HepG2 (cell line): ENCODE measurements at regions not wholly inside any gene's neighbourhood (a gene's known extent, or its start where the extent isn't known, plus 50 kb on each side); places are given as distances from the start of the nearest gene placed in this dataset.

Experiments
- ATAC-seq: fragments of 200-7000 bp; cut with Tn5 transposase; 3 replicates; pipeline ENCODE4 v1.9.1; 2020; ENCODE audit warnings: mild to moderate bottlenecking, moderate library complexity
- BruUV-seq: library from RNA; stranded (reverse); fragments of 400-500 nt; replicated peaks from 2 replicates; lab custom pipeline; 2021; lab: Mats Ljungman, UMichigan
- CTCF ChIA-PET: fragments of 300-600 bp; formaldehyde crosslinking; extraction: SDS; loops from one replicate; lab custom pipeline; 2021; ENCODE audit warnings: low total read pairs, inconsistent platforms, low intra/inter-chr PET ratio; lab: Yijun Ruan, JAX
- POLR2A ChIA-PET: fragments of 350-600 bp; sonication (Branson Sonifier 250); formaldehyde crosslinking; loops from one replicate; lab custom pipeline; 2020; ENCODE audit warnings: antibody characterized with exemption, inconsistent platforms; lab: Yijun Ruan, JAX
- DNase-seq: peaks from one replicate; pipeline ENCODE4 v3.0.0-alpha.2; 2015; ENCODE audit warnings: low spot score
- FAIRE-seq: peaks from 3 replicates; lab custom pipeline; 2011; peaks lifted over from hg19 to GRCh38; lab: Jason Lieb, UNC
- H2AFZ ChIP-seq: one replicate; pipeline ENCODE4 v1.6.1; 2011; ENCODE audit warnings: low read length, inconsistent platforms
- H3K27ac ChIP-seq: fragments of 300-600 bp; 3 replicates; pipeline ENCODE4 v1.8.0; 2011; ENCODE audit warnings: mixed run types, mild to moderate bottlenecking, mixed read lengths, low read length, inconsistent platforms; ENCODE audit not compliant: insufficient read depth; ENCODE audit errors: extremely low read length
- H3K27me3 ChIP-seq, 2 experiments: fragments of 200-600 bp in 1 of 2; 2 replicates in 1 of 2; 3 replicates in 1 of 2; pipeline versions ENCODE4 v1.6.0 to v1.8.0; 2011; ENCODE audit warnings: low read length in 2 of 2, mild to moderate bottlenecking in 2 of 2, moderate library complexity in 2 of 2, inconsistent platforms in 1 of 2; ENCODE audit not compliant: insufficient read depth in 2 of 2, control insufficient read depth in 1 of 2
- H3K36me3 ChIP-seq, 2 experiments: fragments of 200-600 bp in 1 of 2; replicated peaks in 1 of 2; 2 replicates in 1 of 2; 3 replicates in 1 of 2; pipeline versions ENCODE4 v1.5.1 to v1.8.0; 2011; ENCODE audit warnings: low read length in 2 of 2, inconsistent platforms in 1 of 2; ENCODE audit not compliant: insufficient read depth in 2 of 2, control insufficient read depth in 1 of 2
- H3K4me1 ChIP-seq: 2 replicates; pipeline ENCODE4 v1.5.1; 2012; ENCODE audit warnings: low read length, inconsistent platforms; ENCODE audit not compliant: insufficient read depth
- H3K4me2 ChIP-seq: 2 replicates; pipeline ENCODE4 v1.6.0; 2011; ENCODE audit warnings: low read depth, low read length, inconsistent platforms
- H3K4me3 ChIP-seq, 3 experiments: fragments of 200-600 bp in 1 of 3; sonication (generic), shearing (Covaris generic) in 1 of 3; replicated peaks in 1 of 3; 2 replicates each; pipeline ENCODE4 v1.5.1; 2011 to 2016; ENCODE audit warnings: low read length in 3 of 3, inconsistent platforms in 2 of 3, low read depth in 2 of 3, mild to moderate bottlenecking in 2 of 3, control low read depth in 1 of 3, mixed read lengths in 1 of 3; ENCODE audit not compliant: insufficient read depth in 1 of 3
- H3K79me2 ChIP-seq: one replicate; pipeline ENCODE4 v1.6.1; 2011; ENCODE audit warnings: low read length, inconsistent platforms; ENCODE audit not compliant: insufficient read depth
- H3K9ac ChIP-seq: 2 replicates; pipeline ENCODE4 v1.6.0; 2011; ENCODE audit warnings: mild to moderate bottlenecking, low read depth, low read length, inconsistent platforms; ENCODE audit not compliant: insufficient read depth
- H3K9me3 ChIP-seq: 2 replicates; pipeline ENCODE4 v1.5.1; 2012; ENCODE audit warnings: mild to moderate bottlenecking, low read length
- H4K20me1 ChIP-seq: 2 replicates; pipeline ENCODE4 v1.6.0; 2011; ENCODE audit warnings: inconsistent platforms, mild to moderate bottlenecking, low read length, moderate library complexity; ENCODE audit not compliant: insufficient read depth
- CHD2 ChIP-seq: IDR thresholded peaks from 2 replicates; pipeline ENCODE4 v1.6.1; 2011; ENCODE audit warnings: low read depth, low read length, improper control_type of control experiment
- FLYWCH1 ChIP-seq: sonication (generic); formaldehyde crosslinking; IDR thresholded peaks from 2 replicates; pipeline ENCODE4 v1.8.1; 2023; ENCODE audit warnings: mild to moderate bottlenecking, missing genetic modification reagents
- FOXP4 ChIP-seq: sonication (generic); formaldehyde crosslinking; IDR thresholded peaks from 2 replicates; pipeline ENCODE4 v1.4.0; 2020; ENCODE audit warnings: missing genetic modification reagents
- GLI4 ChIP-seq: sonication (generic); formaldehyde crosslinking; IDR thresholded peaks from 2 replicates; pipeline ENCODE4 v1.5.1; 2020; ENCODE audit warnings: missing genetic modification reagents, mild to moderate bottlenecking, moderate library complexity, borderline replicate concordance
- HOXA3 ChIP-seq: sonication (generic); formaldehyde crosslinking; IDR thresholded peaks from 2 replicates; pipeline ENCODE4 v1.5.0; 2020; ENCODE audit warnings: missing genetic modification reagents
- NCOA1 ChIP-seq: sonication (generic); formaldehyde crosslinking; IDR thresholded peaks from 2 replicates; pipeline ENCODE4 v1.9.0; 2021; ENCODE audit warnings: missing genetic modification reagents
- NFAT5 ChIP-seq: sonication (generic); formaldehyde crosslinking; IDR thresholded peaks from 2 replicates; pipeline ENCODE4 v1.4.0; 2020; ENCODE audit warnings: missing genetic modification reagents
- SMARCE1 ChIP-seq: fragments of 450-650 bp; IDR thresholded peaks from 2 replicates; pipeline ENCODE4 v1.6.1; 2017; ENCODE audit warnings: borderline replicate concordance
- YEATS2 ChIP-seq: sonication (generic); formaldehyde crosslinking; IDR thresholded peaks from 2 replicates; pipeline ENCODE4 v1.4.0; 2020; ENCODE audit warnings: missing genetic modification reagents, borderline replicate concordance
- ZBTB26 ChIP-seq: IDR thresholded peaks from 2 replicates; pipeline ENCODE4 v1.6.1; 2016; ENCODE audit warnings: missing compliant biosample characterization, missing genetic modification reagents, borderline replicate concordance
- ZNF10 ChIP-seq: sonication (generic); formaldehyde crosslinking; IDR thresholded peaks from 2 replicates; pipeline ENCODE4 v1.4.0; 2020; ENCODE audit warnings: mild to moderate bottlenecking, low read depth, missing genetic modification reagents, borderline replicate concordance
- ZNF17 ChIP-seq: sonication (generic); formaldehyde crosslinking; IDR thresholded peaks from 2 replicates; pipeline ENCODE4 v1.5.0; 2020; ENCODE audit warnings: mild to moderate bottlenecking, missing genetic modification reagents
- ZNF7 ChIP-seq: IDR thresholded peaks from 2 replicates; pipeline ENCODE4 v1.6.1; 2016; ENCODE audit warnings: missing biosample characterization, missing genetic modification reagents
- in situ Hi-C: cut with HindIII; loops from 2 replicates; pipeline ENCODE4 v1.10.0; 2017; ENCODE audit warnings: low pct_unique_long_range_greater_than_20kb; ENCODE audit not compliant: extremely low pct_ligation_motif_present
- intact Hi-C: fragments of 100-400 bp; cut with micrococcal nuclease; formaldehyde crosslinking; loops from one replicate; pipeline ENCODE4 v1.10.0; 2022; ENCODE audit not compliant: unreplicated experiment

- no peaks in the 10 kb centered on the region for H3K79me2 ChIP-seq
- in situ Hi-C loops (no loop called here), intact Hi-C loops (no loop called here)
- no peak overlapping the region for H3K27ac ChIP-seq
- H3K9me3 ChIP-seq, result no peaks in the 10 kb centered on the region
- ChIA-PET CTCF (no interaction called here), POLR2A (no interaction called here)
- DNase-seq (no peak), ATAC-seq (no peak), FAIRE-seq (no peak)
- BruUV-seq, result no TSS peak
- no peaks in the 10 kb centered on the region for H3K36me3 ChIP-seq
- no peak overlapping the region for H3K9ac ChIP-seq
- no peak overlapping the region for H3K4me3 ChIP-seq
- TF ChIP-seq SMARCE1 (no peak), YEATS2 (no peak), FOXP4 (CRISPR knock-in tag) (no peak), ZNF10 (CRISPR knock-in tag) (no peak), GLI4 (CRISPR knock-in tag) (no peak), HOXA3 (no peak), NCOA1 (CRISPR knock-in tag) (no peak), CHD2 (no peak), ZNF17 (CRISPR knock-in tag) (no peak), ZNF7 (CRISPR knock-in tag) (no peak), ZBTB26 (CRISPR knock-in tag) (no peak), FLYWCH1 (CRISPR knock-in tag) (no peak), NFAT5 (CRISPR knock-in tag) (no peak)
- H2AFZ ChIP-seq, result no peak overlapping the region
- no peaks in the 10 kb centered on the region for H4K20me1 ChIP-seq
- H3K27me3 ChIP-seq, result no peaks in the 10 kb centered on the region
- no peak overlapping the region for H3K4me2 ChIP-seq
- no peaks in the 10 kb centered on the region for H3K4me1 ChIP-seq
Observed at GRCh38 chr15:37260255-37260654, 159.9 kb upstream of the MEIS2 start.
